Body of pancreas (tissue), 4 donors: ENCODE measurements at regions not wholly inside any gene's neighbourhood (a gene's known extent, or its start where the extent isn't known, plus 50 kb on each side); places are given as distances from the start of the nearest gene placed in this dataset.

ENCODE experiments used
- ATAC-seq: fragments of 150-250 bp; one replicate; pipeline ENCODE4 v1.9.1; 2016
- DNase-seq, 4 donors: peaks; one replicate each; pipeline ENCODE4 v3.0.0-alpha.2; 2019
- H3K27ac ChIP-seq, 4 donors: fragments of 200-600 bp; sonication (generic); 1 replicate in 3 of 4; 2 replicates in 1 of 4; pipeline versions ENCODE4 v1.5.1 to v1.6.1; 2016 to 2019; ENCODE audit warnings: mild to moderate bottlenecking in 1 of 4, mixed read lengths in 1 of 4, moderate library complexity in 1 of 4
- H3K27me3 ChIP-seq, 2 donors: fragments of 200-600 bp; sonication (generic); one replicate each; pipeline ENCODE4 v1.6.0; 2016; ENCODE audit warnings: mild to moderate bottlenecking in 1 of 2
- H3K36me3 ChIP-seq, 2 donors: fragments of 200-600 bp; sonication (generic); replicated peaks in 1 of 2; 2 replicates each; pipeline ENCODE4 v1.5.1; 2016; ENCODE audit warnings: low read depth in 2 of 2; ENCODE audit not compliant: insufficient read depth in 1 of 2
- H3K4me1 ChIP-seq: fragments of 200-600 bp; sonication (generic); one replicate; pipeline ENCODE4 v1.6.0; 2016
- H3K4me3 ChIP-seq, 2 donors: fragments of 200-600 bp; sonication (generic); 1 replicate in 1 of 2; 2 replicates in 1 of 2; pipeline ENCODE4 v1.5.1; 2016 to 2019
- H3K9me3 ChIP-seq, 3 donors: fragments of 200-600 bp; sonication (generic); 1 replicate in 2 of 3; 2 replicates in 1 of 3; pipeline ENCODE4 v1.5.1; 2016
- POLR2A ChIP-seq, 3 donors: fragments of 450-650 bp; IDR thresholded peaks; one replicate each; pipeline ENCODE4 v1.6.1; 2016; ENCODE audit warnings: antibody characterized with exemption in 3 of 3, mild to moderate bottlenecking in 2 of 3
- WGBS, 2 donors: methylation state at CpG; one replicate each; pipeline ENCODE4 v1.1.5; 2017; 5-methylcytosine and 5-hydroxymethylcytosine counted together
- intact Hi-C: fragments of 100-400 bp; cut with DNase I; formaldehyde crosslinking; loops from one replicate; pipeline ENCODE4 v1.15.1; 2023
- TF ChIP-seq, protein P1 (sequence below), 7 experiments: fragments of 450-650 bp in 4 of 7; fragments of 200-600 bp in 3 of 7; sonication (generic) in 3 of 7; IDR thresholded peaks; one replicate each; pipeline ENCODE4 v1.5.1; 2016 to 2019; ENCODE audit warnings: antibody characterized with exemption in 7 of 7

GRCh38 chr2:172216477-172216876 lies 113.8 kb upstream of the DLX2 start:
- Histone ChIP-seq H3K27me3 (no peaks in the 10 kb centered on the region), H3K4me3 (no peak overlapping the region), H3K36me3 (no peaks in the 10 kb centered on the region), H3K4me1 (peaks cover 4% of the 10 kb centered on the region), H3K27ac (no peak overlapping the region), H3K9me3 (no peaks in the 10 kb centered on the region)
- DNase-seq = peak in 1 of 4 donors; percentile 25
- 53 to 62% methylated on average over 6 of the region's 6 CpGs for WGBS, 2 donors
- TF ChIP-seq POLR2A (IDR thresholded peaks at IDR 0.05) = no peak
- TF ChIP-seq, protein P1, sequence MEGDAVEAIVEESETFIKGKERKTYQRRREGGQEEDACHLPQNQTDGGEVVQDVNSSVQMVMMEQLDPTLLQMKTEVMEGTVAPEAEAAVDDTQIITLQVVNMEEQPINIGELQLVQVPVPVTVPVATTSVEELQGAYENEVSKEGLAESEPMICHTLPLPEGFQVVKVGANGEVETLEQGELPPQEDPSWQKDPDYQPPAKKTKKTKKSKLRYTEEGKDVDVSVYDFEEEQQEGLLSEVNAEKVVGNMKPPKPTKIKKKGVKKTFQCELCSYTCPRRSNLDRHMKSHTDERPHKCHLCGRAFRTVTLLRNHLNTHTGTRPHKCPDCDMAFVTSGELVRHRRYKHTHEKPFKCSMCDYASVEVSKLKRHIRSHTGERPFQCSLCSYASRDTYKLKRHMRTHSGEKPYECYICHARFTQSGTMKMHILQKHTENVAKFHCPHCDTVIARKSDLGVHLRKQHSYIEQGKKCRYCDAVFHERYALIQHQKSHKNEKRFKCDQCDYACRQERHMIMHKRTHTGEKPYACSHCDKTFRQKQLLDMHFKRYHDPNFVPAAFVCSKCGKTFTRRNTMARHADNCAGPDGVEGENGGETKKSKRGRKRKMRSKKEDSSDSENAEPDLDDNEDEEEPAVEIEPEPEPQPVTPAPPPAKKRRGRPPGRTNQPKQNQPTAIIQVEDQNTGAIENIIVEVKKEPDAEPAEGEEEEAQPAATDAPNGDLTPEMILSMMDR (IDR thresholded peaks at IDR 0.05) = no peak
- peak; percentile 38 for ATAC-seq
- intact Hi-C loops = no loop called here

GRCh38 chr2:172219201-172219600 lies 116.5 kb upstream of the DLX2 start:
- no peak overlapping the region for H3K4me3 ChIP-seq
- TF ChIP-seq, protein P1 (IDR thresholded peaks at IDR 0.05) = no peak
- TF ChIP-seq POLR2A (IDR thresholded peaks at IDR 0.05) = no peak
- H3K27me3 ChIP-seq = no peaks in the 10 kb centered on the region
- no peaks in the 10 kb centered on the region for H3K36me3 ChIP-seq
- ATAC-seq (no peak), DNase-seq (no peak)
- peaks cover 12% of the 10 kb centered on the region for H3K4me1 ChIP-seq
- intact Hi-C loops = no loop called here
- 59 to 61% methylated on average over 2 of the region's 2 CpGs for WGBS, 2 donors
- no peak overlapping the region for H3K27ac ChIP-seq
- H3K9me3 ChIP-seq = no peaks in the 10 kb centered on the region

- H3K4me3 ChIP-seq = no peak overlapping the region
- no peaks in the 10 kb centered on the region for H3K9me3 ChIP-seq
- H3K36me3 ChIP-seq = no peaks in the 10 kb centered on the region
- no peaks in the 10 kb centered on the region for H3K27me3 ChIP-seq
- ATAC-seq (no peak), DNase-seq (no peak)
- intact Hi-C loops = no loop called here
- peaks cover 16% of the 10 kb centered on the region for H3K4me1 ChIP-seq
- TF ChIP-seq, protein P1 (IDR thresholded peaks at IDR 0.05) = no peak
- no peak for TF ChIP-seq POLR2A (IDR thresholded peaks at IDR 0.05)
- no peak overlapping the region for H3K27ac ChIP-seq
Observed at GRCh38 chr2:172220121-172220520, 117.4 kb upstream of the DLX2 start.

- no peak for TF ChIP-seq POLR2A (IDR thresholded peaks at IDR 0.05)
- TF ChIP-seq, protein P1 (IDR thresholded peaks at IDR 0.05) = no peak
- Histone ChIP-seq H3K27ac (no peak overlapping the region), H3K36me3 (no peaks in the 10 kb centered on the region), H3K4me3 (no peak overlapping the region), H3K4me1 (peaks cover 33% of the 10 kb centered on the region), H3K27me3 (no peaks in the 10 kb centered on the region), H3K9me3 (no peaks in the 10 kb centered on the region)
- 38 to 52% methylated on average over 5 of the region's 5 CpGs for WGBS, 2 donors
- intact Hi-C loops = no loop called here
- ATAC-seq = no peak
- DNase-seq = no peak
Observed at GRCh38 chr2:172223601-172224054, 120.9 kb upstream of the DLX2 start.

GRCh38 chr2:172225786-172226185 lies 123.1 kb upstream of the DLX2 start:
- no peaks in the 10 kb centered on the region for H3K27me3 ChIP-seq
- H3K27ac ChIP-seq = peak overlapping the region in 3 of 4 donors; percentile 25 to 71 (median 35)
- H3K4me3 ChIP-seq = no peak overlapping the region
- H3K4me1 ChIP-seq = peaks cover 33% of the 10 kb centered on the region
- 70 to 72% methylated on average over 3 of the region's 3 CpGs for WGBS, 2 donors
- intact Hi-C loops = no loop called here
- DNase-seq (no peak), ATAC-seq (no peak)
- TF ChIP-seq, protein P1 (IDR thresholded peaks at IDR 0.05) = no peak
- TF ChIP-seq POLR2A (IDR thresholded peaks at IDR 0.05) = no peak
- no peaks in the 10 kb centered on the region for H3K36me3 ChIP-seq
- no peaks in the 10 kb centered on the region for H3K9me3 ChIP-seq
